Gastrocnemius medialis (tissue), 4 donors: ENCODE measurements at regions not wholly inside any gene's neighbourhood (a gene's known extent, or its start where the extent isn't known, plus 50 kb on each side); places are given as distances from the start of the nearest gene placed in this dataset.
"Not testable (repeated sequence)": the region's sequence is repeated elsewhere in the genome, so short reads cannot be mapped to it uniquely, and the experiment has no call there.

Experiments
- ATAC-seq, 2 donors: fragments of 150-250 bp; one replicate each; pipeline ENCODE4 v1.9.1; 2016
- DNase-seq, 2 donors: peaks; one replicate each; pipeline ENCODE4 v3.0.0-alpha.2; 2019
- H3K27ac ChIP-seq, 4 donors: fragments of 200-600 bp; sonication (generic); 1 replicate in 1 of 4; 2 replicates in 3 of 4; pipeline ENCODE4 v1.5.1; 2016 to 2018; ENCODE audit warnings: mild to moderate bottlenecking in 2 of 4, moderate library complexity in 1 of 4
- H3K27me3 ChIP-seq, 3 donors: fragments of 200-600 bp; sonication (generic) in 2 of 3; 1 replicate in 1 of 3; 2 replicates in 2 of 3; pipeline versions ENCODE4 v1.5.1 to v1.6.0; 2016 to 2019; ENCODE audit warnings: mild to moderate bottlenecking in 1 of 3, moderate library complexity in 1 of 3
- H3K36me3 ChIP-seq, 2 donors: fragments of 200-600 bp; sonication (generic) in 1 of 2; one replicate each; pipeline ENCODE4 v1.5.1; 2017 to 2018
- H3K4me1 ChIP-seq, 2 donors: fragments of 200-600 bp; sonication (generic) in 1 of 2; one replicate each; pipeline ENCODE4 v1.5.1; 2016 to 2017; ENCODE audit warnings: mild to moderate bottlenecking in 2 of 2
- H3K4me3 ChIP-seq, 4 donors: fragments of 200-600 bp; sonication (generic) in 3 of 4; 1 replicate in 1 of 4; 2 replicates in 3 of 4; pipeline ENCODE4 v1.5.1; 2016 to 2019; ENCODE audit warnings: mild to moderate bottlenecking in 2 of 4
- H3K9me3 ChIP-seq, 3 donors: fragments of 200-600 bp; sonication (generic) in 2 of 3; 1 replicate in 1 of 3; 2 replicates in 2 of 3; pipeline ENCODE4 v1.5.1; 2016 to 2019
- CTCF ChIP-seq, 5 experiments: fragments of 450-650 bp in 3 of 5; fragments of 200-600 bp in 2 of 5; sonication (generic) in 2 of 5; IDR thresholded peaks in 4 of 5; conservative IDR thresholded peaks in 1 of 5; 1 replicate in 4 of 5; 2 replicates in 1 of 5; pipeline ENCODE4 v1.5.1; 2016 to 2019; ENCODE audit warnings: antibody characterized with exemption in 5 of 5, mild to moderate bottlenecking in 3 of 5, moderate library complexity in 3 of 5
- POLR2A ChIP-seq, 2 donors: fragments of 450-650 bp; IDR thresholded peaks; one replicate each; pipeline ENCODE4 v1.6.1; 2017; ENCODE audit warnings: antibody characterized with exemption in 2 of 2, mild to moderate bottlenecking in 2 of 2, moderate library complexity in 2 of 2
- in situ Hi-C, 4 donors: fragments of 200-750 bp; cut with MboI; loops; one replicate each; pipeline versions ENCODE4 v1.15.0 to v1.8.0; 2017; ENCODE audit warnings: low sequenced_read_pairs in 4 of 4
- intact Hi-C: fragments of 100-400 bp; cut with DNase I; formaldehyde crosslinking; loops from one replicate; pipeline ENCODE4 v1.15.1; 2023; ENCODE audit warnings: low total_unique reads

DNA sequence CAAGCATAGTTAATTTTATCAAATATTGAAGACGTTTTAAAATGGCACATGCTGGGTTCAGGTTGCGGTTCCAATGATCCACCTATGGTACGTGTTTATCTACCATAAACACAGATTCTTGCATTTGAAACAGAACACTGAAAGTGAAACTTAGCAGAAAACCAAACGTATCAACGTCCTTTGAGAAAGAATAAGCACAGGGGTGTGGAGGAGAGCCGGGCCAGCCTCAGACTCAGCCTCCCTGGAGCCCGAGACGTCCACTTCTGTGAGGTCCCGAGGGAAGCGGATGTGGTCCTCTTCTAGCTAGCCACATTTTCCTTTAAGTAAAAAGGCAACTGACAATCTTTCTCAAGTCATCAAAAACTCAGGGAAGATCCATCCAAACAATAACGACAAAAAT is 195.9 kb downstream of the RTP5 start:
- no peaks in the 10 kb centered on the region for H3K9me3 ChIP-seq
- ATAC-seq (no peak), DNase-seq (no peak)
- no peak overlapping the region for H3K4me3 ChIP-seq
- in situ Hi-C loops (no loop called here), intact Hi-C loops (no loop called here)
- no peaks in the 10 kb centered on the region for H3K36me3 ChIP-seq
- H3K27me3 ChIP-seq: peaks cover 0 to 11% (median 0%) of the 10 kb centered on the region in 3 donors
- TF ChIP-seq CTCF (IDR thresholded peaks at IDR 0.05 in 4 of 5, conservative IDR thresholded peaks at IDR 0.05 in 1 of 5) (no peak), POLR2A (IDR thresholded peaks at IDR 0.05) (no peak)
- H3K4me1 ChIP-seq: no peaks in the 10 kb centered on the region
- no peak overlapping the region for H3K27ac ChIP-seq

DNA sequence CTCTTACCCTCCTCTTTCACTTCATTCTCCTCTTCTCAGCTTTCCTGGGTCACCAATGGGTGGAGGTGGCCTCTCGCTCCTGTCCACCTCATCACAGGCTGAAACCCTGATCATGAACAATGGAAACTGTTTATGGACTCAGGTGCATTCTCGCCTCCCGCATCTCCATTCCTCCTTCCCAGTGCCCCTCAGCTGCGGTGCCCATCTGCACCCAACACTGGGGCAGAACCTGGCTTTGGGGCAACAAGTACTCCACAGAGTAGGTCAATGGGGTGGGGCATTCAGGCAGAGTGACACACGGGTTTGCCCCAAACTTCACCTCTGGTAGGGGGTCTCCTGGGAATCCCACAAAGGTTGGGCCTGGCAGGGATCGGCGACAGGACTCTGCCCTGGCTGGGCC is 199.5 kb downstream of the RTP5 start:
- no peaks in the 10 kb centered on the region for H3K9me3 ChIP-seq
- in situ Hi-C loops: no loop called here
- H3K4me1 ChIP-seq: no peaks in the 10 kb centered on the region
- H3K36me3 ChIP-seq: no peaks in the 10 kb centered on the region
- no peak for DNase-seq
- no peak overlapping the region for H3K4me3 ChIP-seq
- H3K27me3 ChIP-seq: peaks cover 0 to 9% (median 4%) of the 10 kb centered on the region in 3 donors
- H3K27ac ChIP-seq: no peak overlapping the region
- intact Hi-C loops: no loop called here
- TF ChIP-seq CTCF (IDR thresholded peaks at IDR 0.05 in 4 of 5, conservative IDR thresholded peaks at IDR 0.05 in 1 of 5) (no peak), POLR2A (IDR thresholded peaks at IDR 0.05) (no peak)
- ATAC-seq: no peak

DNA sequence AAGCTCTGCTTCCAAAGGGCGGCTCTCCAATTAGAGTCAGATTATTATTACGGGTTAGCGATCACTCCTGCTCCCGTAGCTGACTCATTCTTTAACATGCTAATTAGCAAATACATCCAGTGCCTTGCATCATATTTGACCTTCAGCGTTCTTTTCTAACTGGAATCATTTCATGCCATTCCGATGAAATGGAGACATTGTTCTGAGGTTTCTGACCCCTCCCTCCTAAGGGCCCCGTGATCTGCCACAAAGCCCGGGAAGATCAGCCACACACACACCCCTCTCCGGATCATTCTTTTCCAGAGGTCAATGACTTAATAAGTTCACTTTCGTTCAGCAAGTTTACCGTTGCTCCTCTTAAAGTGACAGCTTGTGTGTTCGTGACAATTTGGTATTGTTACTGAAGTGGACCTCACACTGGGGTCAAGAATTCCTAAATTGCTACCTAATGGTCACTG is 200.4 kb downstream of the RTP5 start:
- H3K4me3 ChIP-seq, ATAC-seq, DNase-seq, H3K4me1 ChIP-seq, intact Hi-C loops, H3K36me3 ChIP-seq, in situ Hi-C loops, H3K9me3 ChIP-seq, H3K27me3 ChIP-seq, H3K27ac ChIP-seq: not testable (repeated sequence)

DNA sequence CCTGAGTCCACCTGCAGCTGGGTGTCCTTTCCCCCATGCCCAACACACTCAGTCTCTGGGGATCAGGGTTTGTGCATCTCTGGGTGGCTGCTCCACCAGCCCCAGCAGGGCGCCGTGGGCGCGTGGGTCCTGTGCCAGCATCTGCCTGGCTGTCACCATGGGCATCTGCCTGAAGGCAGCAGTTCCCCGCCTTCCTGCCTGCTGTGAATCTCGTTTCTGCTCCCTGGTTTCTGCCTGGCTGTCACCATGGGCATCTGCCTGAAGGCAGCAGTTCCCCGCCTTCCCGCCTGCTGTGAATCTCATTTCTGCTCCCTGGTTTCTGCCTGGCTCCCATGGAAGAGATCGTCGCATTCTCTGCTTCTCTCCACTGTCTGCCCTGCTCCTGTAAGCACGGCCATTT is 201.2 kb downstream of the RTP5 start:
- H3K4me3 ChIP-seq, H3K36me3 ChIP-seq, ATAC-seq, in situ Hi-C loops, H3K9me3 ChIP-seq, DNase-seq, H3K27me3 ChIP-seq, intact Hi-C loops, H3K27ac ChIP-seq, H3K4me1 ChIP-seq: not testable (repeated sequence)

DNA sequence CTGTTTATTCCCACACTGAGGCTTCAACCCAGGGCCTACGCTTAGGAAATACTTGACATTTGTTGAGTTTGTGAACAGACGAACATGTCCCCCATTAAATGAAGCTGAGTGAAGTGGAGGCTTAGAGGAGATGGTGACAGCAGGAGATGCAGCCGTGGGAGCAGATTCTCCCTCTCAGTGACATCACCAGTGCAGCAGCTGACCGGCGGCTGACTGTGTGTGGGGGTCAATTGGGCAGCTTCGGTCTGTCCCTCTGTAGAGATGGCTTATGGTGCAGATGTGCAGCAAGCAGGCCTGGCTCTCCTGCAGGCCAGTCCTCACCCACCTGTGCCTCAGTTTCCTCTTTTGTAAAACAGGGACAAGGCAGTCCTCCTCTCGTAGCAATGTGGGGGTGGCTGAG is 201.8 kb downstream of the RTP5 start:
- H3K27ac ChIP-seq, intact Hi-C loops, H3K27me3 ChIP-seq, H3K4me3 ChIP-seq, H3K36me3 ChIP-seq, H3K4me1 ChIP-seq, DNase-seq, in situ Hi-C loops, ATAC-seq, H3K9me3 ChIP-seq: not testable (repeated sequence)

DNA sequence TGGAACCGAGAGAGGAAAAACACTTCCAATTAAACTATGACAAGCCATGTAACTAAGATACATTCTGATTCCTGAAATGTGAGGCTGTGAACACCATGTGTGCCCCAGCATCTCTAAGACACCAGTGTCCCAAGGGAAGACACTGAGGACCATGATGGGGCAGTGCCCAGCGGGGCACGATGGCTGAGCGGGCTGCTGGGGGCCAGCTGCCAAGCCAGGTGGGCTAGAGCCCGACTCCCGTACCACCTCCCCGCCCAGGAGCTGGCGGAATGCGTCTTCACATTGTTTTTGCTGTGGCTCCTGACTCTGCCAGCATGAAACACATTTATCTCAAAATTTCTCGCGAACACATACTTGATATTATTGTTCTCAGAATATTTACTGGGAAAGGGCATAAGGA is 202.4 kb downstream of the RTP5 start:
- H3K36me3 ChIP-seq, ATAC-seq, H3K4me3 ChIP-seq, intact Hi-C loops, H3K4me1 ChIP-seq, DNase-seq, H3K9me3 ChIP-seq, H3K27ac ChIP-seq, in situ Hi-C loops, H3K27me3 ChIP-seq: not testable (repeated sequence)

DNA sequence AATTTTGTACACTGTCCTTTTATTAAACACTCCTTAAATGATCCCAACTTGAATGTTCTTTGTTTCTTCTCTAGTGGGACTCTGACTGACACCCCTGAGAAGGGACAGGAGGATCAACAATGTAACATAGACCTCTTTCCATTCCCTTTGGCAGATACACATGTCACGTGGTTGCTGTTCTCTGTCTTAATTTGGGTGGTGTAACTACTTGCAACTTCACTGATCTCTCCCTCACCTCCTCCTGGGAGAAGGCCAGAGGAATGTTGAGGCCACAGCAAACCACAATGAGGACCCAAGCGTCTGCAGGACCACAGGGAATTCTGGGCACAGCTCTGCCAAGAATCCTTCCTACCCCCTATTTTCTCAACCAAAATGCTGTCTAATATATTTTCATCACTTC is 205.6 kb downstream of the RTP5 start:
- Histone ChIP-seq H3K27ac (no peak overlapping the region), H3K4me3 (no peak overlapping the region), H3K27me3 (peaks cover 0 to 4% (median 0%) of the 10 kb centered on the region in 3 donors), H3K36me3 (no peaks in the 10 kb centered on the region), H3K4me1 (no peaks in the 10 kb centered on the region), H3K9me3 (no peaks in the 10 kb centered on the region)
- in situ Hi-C loops: no loop called here
- DNase-seq (no peak), ATAC-seq (no peak)
- intact Hi-C loops: no loop called here
- TF ChIP-seq CTCF (IDR thresholded peaks at IDR 0.05 in 4 of 5, conservative IDR thresholded peaks at IDR 0.05 in 1 of 5) (no peak), POLR2A (IDR thresholded peaks at IDR 0.05) (no peak)
